ENCODE measurements at regions not wholly inside any gene's neighbourhood (a gene's known extent, or its start where the extent isn't known, plus 50 kb on each side); places are given as distances from the start of the nearest gene placed in this dataset.

DNA sequence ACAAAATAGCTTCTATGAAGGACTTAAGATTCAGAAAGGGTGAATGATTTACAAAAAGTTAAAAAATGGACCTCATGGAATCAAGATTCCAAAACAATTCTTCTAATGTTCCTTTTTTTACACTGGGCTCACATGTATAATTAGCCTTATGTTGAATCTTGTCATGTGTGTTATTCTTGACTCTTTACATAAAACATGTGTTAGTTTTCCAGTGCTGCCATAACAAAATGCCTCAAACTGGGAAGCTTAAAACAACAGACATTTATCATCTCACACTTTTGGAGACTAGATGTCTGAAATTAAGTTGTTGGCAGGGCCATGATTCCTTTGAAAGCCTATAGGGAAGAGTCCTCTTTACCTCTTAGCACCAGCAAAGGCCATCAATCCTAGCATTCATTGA lies 192.5 kb upstream of the SORCS1 start:
- no peaks in the 10 kb centered on the region for H3F3A ChIP-seq (replicated peaks; ENCODE audit: low read depth)
- Mint-ChIP-seq H3K9me3 (no peaks in the 10 kb centered on the region; the same call in 2 of the 3 replicates), H3K27me3 (ENCODE audit: insufficient read depth, low read depth, poor library complexity) (no peaks in the 10 kb centered on the region), H3K4me3 (no peak overlapping the region), H3K4me1 (no peaks in the 10 kb centered on the region), H3K27ac (no peak overlapping the region), H3K36me3 (ENCODE audit: low read depth) (no peaks in the 10 kb centered on the region)
- TF ChIP-seq, protein P1, sequence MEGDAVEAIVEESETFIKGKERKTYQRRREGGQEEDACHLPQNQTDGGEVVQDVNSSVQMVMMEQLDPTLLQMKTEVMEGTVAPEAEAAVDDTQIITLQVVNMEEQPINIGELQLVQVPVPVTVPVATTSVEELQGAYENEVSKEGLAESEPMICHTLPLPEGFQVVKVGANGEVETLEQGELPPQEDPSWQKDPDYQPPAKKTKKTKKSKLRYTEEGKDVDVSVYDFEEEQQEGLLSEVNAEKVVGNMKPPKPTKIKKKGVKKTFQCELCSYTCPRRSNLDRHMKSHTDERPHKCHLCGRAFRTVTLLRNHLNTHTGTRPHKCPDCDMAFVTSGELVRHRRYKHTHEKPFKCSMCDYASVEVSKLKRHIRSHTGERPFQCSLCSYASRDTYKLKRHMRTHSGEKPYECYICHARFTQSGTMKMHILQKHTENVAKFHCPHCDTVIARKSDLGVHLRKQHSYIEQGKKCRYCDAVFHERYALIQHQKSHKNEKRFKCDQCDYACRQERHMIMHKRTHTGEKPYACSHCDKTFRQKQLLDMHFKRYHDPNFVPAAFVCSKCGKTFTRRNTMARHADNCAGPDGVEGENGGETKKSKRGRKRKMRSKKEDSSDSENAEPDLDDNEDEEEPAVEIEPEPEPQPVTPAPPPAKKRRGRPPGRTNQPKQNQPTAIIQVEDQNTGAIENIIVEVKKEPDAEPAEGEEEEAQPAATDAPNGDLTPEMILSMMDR (conservative IDR thresholded peaks at IDR 0.05; ENCODE audit: low read depth in 2 of 2) = no peak
- TF ChIP-seq, protein P2, sequence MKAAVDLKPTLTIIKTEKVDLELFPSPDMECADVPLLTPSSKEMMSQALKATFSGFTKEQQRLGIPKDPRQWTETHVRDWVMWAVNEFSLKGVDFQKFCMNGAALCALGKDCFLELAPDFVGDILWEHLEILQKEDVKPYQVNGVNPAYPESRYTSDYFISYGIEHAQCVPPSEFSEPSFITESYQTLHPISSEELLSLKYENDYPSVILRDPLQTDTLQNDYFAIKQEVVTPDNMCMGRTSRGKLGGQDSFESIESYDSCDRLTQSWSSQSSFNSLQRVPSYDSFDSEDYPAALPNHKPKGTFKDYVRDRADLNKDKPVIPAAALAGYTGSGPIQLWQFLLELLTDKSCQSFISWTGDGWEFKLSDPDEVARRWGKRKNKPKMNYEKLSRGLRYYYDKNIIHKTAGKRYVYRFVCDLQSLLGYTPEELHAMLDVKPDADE (IDR thresholded peaks at IDR 0.05) = no peak
- no peak for TF ChIP-seq CREB1 (CRISPR knock-in tag; IDR thresholded peaks at IDR 0.05; ENCODE audit: low read depth)
- TF ChIP-seq JUNB (IDR thresholded peaks at IDR 0.05; ENCODE audit: unreplicated experiment) = no peak
- no peak for TF ChIP-seq EZH2phosphoT487 (IDR thresholded peaks at IDR 0.05; ENCODE audit: unreplicated experiment)
- TF ChIP-seq, protein P3, sequence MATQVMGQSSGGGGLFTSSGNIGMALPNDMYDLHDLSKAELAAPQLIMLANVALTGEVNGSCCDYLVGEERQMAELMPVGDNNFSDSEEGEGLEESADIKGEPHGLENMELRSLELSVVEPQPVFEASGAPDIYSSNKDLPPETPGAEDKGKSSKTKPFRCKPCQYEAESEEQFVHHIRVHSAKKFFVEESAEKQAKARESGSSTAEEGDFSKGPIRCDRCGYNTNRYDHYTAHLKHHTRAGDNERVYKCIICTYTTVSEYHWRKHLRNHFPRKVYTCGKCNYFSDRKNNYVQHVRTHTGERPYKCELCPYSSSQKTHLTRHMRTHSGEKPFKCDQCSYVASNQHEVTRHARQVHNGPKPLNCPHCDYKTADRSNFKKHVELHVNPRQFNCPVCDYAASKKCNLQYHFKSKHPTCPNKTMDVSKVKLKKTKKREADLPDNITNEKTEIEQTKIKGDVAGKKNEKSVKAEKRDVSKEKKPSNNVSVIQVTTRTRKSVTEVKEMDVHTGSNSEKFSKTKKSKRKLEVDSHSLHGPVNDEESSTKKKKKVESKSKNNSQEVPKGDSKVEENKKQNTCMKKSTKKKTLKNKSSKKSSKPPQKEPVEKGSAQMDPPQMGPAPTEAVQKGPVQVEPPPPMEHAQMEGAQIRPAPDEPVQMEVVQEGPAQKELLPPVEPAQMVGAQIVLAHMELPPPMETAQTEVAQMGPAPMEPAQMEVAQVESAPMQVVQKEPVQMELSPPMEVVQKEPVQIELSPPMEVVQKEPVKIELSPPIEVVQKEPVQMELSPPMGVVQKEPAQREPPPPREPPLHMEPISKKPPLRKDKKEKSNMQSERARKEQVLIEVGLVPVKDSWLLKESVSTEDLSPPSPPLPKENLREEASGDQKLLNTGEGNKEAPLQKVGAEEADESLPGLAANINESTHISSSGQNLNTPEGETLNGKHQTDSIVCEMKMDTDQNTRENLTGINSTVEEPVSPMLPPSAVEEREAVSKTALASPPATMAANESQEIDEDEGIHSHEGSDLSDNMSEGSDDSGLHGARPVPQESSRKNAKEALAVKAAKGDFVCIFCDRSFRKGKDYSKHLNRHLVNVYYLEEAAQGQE (IDR thresholded peaks at IDR 0.05; ENCODE audit: unreplicated experiment) = no peak
- TF ChIP-seq, protein P4, sequence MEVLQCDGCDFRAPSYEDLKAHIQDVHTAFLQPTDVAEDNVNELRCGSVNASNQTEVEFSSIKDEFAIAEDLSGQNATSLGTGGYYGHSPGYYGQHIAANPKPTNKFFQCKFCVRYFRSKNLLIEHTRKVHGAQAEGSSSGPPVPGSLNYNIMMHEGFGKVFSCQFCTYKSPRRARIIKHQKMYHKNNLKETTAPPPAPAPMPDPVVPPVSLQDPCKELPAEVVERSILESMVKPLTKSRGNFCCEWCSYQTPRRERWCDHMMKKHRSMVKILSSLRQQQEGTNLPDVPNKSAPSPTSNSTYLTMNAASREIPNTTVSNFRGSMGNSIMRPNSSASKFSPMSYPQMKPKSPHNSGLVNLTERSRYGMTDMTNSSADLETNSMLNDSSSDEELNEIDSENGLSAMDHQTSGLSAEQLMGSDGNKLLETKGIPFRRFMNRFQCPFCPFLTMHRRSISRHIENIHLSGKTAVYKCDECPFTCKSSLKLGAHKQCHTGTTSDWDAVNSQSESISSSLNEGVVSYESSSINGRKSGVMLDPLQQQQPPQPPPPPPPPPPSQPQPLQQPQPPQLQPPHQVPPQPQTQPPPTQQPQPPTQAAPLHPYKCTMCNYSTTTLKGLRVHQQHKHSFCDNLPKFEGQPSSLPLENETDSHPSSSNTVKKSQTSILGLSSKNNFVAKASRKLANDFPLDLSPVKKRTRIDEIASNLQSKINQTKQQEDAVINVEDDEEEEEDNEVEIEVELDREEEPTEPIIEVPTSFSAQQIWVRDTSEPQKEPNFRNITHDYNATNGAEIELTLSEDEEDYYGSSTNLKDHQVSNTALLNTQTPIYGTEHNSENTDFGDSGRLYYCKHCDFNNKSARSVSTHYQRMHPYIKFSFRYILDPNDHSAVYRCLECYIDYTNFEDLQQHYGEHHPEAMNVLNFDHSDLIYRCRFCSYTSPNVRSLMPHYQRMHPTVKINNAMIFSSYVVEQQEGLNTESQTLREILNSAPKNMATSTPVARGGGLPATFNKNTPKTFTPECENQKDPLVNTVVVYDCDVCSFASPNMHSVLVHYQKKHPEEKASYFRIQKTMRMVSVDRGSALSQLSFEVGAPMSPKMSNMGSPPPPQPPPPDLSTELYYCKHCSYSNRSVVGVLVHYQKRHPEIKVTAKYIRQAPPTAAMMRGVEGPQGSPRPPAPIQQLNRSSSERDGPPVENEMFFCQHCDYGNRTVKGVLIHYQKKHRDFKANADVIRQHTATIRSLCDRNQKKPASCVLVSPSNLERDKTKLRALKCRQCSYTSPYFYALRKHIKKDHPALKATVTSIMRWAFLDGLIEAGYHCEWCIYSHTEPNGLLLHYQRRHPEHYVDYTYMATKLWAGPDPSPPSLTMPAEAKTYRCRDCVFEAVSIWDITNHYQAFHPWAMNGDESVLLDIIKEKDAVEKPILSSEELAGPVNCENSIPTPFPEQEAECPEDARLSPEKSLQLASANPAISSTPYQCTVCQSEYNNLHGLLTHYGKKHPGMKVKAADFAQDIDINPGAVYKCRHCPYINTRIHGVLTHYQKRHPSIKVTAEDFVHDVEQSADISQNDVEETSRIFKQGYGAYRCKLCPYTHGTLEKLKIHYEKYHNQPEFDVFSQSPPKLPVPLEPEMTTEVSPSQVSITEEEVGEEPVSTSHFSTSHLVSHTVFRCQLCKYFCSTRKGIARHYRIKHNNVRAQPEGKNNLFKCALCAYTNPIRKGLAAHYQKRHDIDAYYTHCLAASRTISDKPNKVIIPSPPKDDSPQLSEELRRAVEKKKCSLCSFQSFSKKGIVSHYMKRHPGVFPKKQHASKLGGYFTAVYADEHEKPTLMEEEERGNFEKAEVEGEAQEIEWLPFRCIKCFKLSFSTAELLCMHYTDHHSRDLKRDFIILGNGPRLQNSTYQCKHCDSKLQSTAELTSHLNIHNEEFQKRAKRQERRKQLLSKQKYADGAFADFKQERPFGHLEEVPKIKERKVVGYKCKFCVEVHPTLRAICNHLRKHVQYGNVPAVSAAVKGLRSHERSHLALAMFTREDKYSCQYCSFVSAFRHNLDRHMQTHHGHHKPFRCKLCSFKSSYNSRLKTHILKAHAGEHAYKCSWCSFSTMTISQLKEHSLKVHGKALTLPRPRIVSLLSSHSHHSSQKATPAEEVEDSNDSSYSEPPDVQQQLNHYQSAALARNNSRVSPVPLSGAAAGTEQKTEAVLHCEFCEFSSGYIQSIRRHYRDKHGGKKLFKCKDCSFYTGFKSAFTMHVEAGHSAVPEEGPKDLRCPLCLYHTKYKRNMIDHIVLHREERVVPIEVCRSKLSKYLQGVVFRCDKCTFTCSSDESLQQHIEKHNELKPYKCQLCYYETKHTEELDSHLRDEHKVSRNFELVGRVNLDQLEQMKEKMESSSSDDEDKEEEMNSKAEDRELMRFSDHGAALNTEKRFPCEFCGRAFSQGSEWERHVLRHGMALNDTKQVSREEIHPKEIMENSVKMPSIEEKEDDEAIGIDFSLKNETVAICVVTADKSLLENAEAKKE (CRISPR knock-in tag; IDR thresholded peaks at IDR 0.05) = no peak
- TF ChIP-seq ZNF114 (CRISPR knock-in tag; IDR thresholded peaks at IDR 0.05) = no peak
- TF ChIP-seq ZNF331 (CRISPR knock-in tag; IDR thresholded peaks at IDR 0.05; ENCODE audit: low read depth) = no peak
- TF ChIP-seq POLR2AphosphoS5 (IDR thresholded peaks at IDR 0.05; ENCODE audit: low read depth) = no peak
- TF ChIP-seq NANOG (IDR thresholded peaks at IDR 0.05; ENCODE audit: borderline replicate concordance) = no peak
- TF ChIP-seq STAT1 (IDR thresholded peaks at IDR 0.05; ENCODE audit: unreplicated experiment) = no peak
- TF ChIP-seq EZH2 (IDR thresholded peaks at IDR 0.05; ENCODE audit: low read depth, unreplicated experiment) = no peak
- no peaks in the 10 kb centered on the region for H3K36me3 ChIP-seq (ENCODE audit: insufficient read depth)
- H3K27ac ChIP-seq (ENCODE audit: low read depth) = no peak overlapping the region
- H3K79me2 ChIP-seq (replicated peaks; ENCODE audit: insufficient read depth) = no peaks in the 10 kb centered on the region
- no peaks in the 10 kb centered on the region for H3K4me1 ChIP-seq (ENCODE audit: insufficient read depth)
- no peak overlapping the region for H3K4me2 ChIP-seq
- ATAC-seq (no peak), DNase-seq (ENCODE audit: low spot score) (no peak)
- no peaks in the 10 kb centered on the region for H4K20me1 ChIP-seq (replicated peaks; ENCODE audit: insufficient read depth)
- no peak overlapping the region for H3K4me3 ChIP-seq
- H2AFZ ChIP-seq = no peak overlapping the region
- H3K9me2 ChIP-seq (ENCODE audit: insufficient read depth) = no peaks in the 10 kb centered on the region
- no peaks in the 10 kb centered on the region for H3K27me3 ChIP-seq (ENCODE audit: insufficient read depth)

All from GM23338 (cell line).